ENCODE measurements at regions not wholly inside any gene's neighbourhood (a gene's known extent, or its start where the extent isn't known, plus 50 kb on each side); places are given as distances from the start of the nearest gene placed in this dataset.

DNA sequence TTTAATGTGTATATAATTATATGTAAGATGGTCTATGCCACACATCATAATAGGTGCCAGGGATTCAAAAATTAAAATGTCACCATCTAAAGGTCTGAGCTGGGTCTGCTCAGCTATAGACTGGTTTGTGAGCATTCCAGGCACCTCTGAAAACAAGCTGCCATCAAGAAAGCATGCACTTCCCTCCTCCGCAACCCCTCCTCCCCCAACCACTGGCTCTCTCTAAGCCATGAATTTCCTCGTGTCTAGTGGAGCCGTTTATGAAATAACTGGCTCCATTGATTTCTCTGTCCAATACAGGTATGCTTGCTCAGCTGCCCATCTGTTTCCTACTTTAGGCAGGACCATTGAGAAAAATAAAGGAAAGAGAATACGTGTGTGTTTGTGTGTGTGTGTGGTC lies 522.6 kb upstream of the PLXNA2 start (continued):
- TF ChIP-seq ZNF560 (tag by site-specific recombination; IDR thresholded peaks at IDR 0.05; ENCODE audit: borderline replicate concordance) (no peak), ZNF521 (tag by site-specific recombination; IDR thresholded peaks at IDR 0.05) (no peak), BCL11A (tag by site-specific recombination; IDR thresholded peaks at IDR 0.05; ENCODE audit: low read depth) (no peak)

- Histone ChIP-seq H3K27ac (ENCODE audit: extremely low read depth, low read depth, low read length) (no peak overlapping the region), H3K4me1 (ENCODE audit: control insufficient read depth, insufficient read depth, low read length) (no peaks in the 10 kb centered on the region), H3K36me3 (ENCODE audit: control insufficient read depth in 2 of 2, insufficient read depth in 1 of 2, low read length in 2 of 2) (no peaks in the 10 kb centered on the region), H3K4me3 (ENCODE audit: low read depth, low read length) (no peak overlapping the region), H3K9me3 (ENCODE audit: control insufficient read depth, insufficient read depth, low read depth, low read length) (no peaks in the 10 kb centered on the region)
- ChIA-PET POLR2A (no interaction called here), CTCF (interaction anchor here (1.2 kb wide), 1 partner anchor 440 kb away, joined by 3 read pairs; no protein-coding TSS in a partner anchor)
- TF ChIP-seq ZNF248 (tag by site-specific recombination; IDR thresholded peaks at IDR 0.05): no peak
- TF ChIP-seq, protein P1, sequence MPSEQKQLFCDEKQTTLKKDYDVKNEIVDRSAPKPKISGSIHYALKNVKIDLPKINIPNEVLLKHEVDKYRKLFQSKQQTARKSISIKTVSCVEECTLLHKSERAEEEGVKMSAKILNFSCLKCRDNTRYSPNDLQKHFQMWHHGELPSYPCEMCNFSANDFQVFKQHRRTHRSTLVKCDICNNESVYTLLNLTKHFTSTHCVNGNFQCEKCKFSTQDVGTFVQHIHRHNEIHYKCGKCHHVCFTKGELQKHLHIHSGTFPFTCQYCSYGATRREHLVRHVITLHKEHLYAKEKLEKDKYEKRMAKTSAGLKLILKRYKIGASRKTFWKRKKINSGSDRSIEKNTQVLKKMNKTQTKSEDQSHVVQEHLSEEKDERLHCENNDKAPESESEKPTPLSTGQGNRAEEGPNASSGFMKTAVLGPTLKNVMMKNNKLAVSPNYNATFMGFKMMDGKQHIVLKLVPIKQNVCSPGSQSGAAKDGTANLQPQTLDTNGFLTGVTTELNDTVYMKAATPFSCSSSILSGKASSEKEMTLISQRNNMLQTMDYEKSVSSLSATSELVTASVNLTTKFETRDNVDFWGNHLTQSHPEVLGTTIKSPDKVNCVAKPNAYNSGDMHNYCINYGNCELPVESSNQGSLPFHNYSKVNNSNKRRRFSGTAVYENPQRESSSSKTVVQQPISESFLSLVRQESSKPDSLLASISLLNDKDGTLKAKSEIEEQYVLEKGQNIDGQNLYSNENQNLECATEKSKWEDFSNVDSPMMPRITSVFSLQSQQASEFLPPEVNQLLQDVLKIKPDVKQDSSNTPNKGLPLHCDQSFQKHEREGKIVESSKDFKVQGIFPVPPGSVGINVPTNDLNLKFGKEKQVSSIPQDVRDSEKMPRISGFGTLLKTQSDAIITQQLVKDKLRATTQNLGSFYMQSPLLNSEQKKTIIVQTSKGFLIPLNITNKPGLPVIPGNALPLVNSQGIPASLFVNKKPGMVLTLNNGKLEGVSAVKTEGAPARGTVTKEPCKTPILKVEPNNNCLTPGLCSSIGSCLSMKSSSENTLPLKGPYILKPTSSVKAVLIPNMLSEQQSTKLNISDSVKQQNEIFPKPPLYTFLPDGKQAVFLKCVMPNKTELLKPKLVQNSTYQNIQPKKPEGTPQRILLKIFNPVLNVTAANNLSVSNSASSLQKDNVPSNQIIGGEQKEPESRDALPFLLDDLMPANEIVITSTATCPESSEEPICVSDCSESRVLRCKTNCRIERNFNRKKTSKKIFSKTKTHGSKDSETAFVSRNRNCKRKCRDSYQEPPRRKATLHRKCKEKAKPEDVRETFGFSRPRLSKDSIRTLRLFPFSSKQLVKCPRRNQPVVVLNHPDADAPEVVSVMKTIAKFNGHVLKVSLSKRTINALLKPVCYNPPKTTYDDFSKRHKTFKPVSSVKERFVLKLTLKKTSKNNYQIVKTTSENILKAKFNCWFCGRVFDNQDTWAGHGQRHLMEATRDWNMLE (tag by site-specific recombination; conservative IDR thresholded peaks at IDR 0.05; ENCODE audit: low read depth): no peak
- TF ChIP-seq ZNF692 (tag by site-specific recombination; IDR thresholded peaks at IDR 0.05): no peak
- TF ChIP-seq PRDM6 (tag by site-specific recombination; IDR thresholded peaks at IDR 0.05): no peak
- no peak for TF ChIP-seq ZNF132 (tag by site-specific recombination; IDR thresholded peaks at IDR 0.05; ENCODE audit: borderline replicate concordance)
- TF ChIP-seq, protein P2, sequence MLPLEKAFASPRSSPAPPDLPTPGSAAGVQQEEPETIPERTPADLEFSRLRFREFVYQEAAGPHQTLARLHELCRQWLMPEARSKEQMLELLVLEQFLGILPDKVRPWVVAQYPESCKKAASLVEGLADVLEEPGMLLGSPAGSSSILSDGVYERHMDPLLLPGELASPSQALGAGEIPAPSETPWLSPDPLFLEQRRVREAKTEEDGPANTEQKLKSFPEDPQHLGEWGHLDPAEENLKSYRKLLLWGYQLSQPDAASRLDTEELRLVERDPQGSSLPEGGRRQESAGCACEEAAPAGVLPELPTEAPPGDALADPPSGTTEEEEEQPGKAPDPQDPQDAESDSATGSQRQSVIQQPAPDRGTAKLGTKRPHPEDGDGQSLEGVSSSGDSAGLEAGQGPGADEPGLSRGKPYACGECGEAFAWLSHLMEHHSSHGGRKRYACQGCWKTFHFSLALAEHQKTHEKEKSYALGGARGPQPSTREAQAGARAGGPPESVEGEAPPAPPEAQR (tag by site-specific recombination; IDR thresholded peaks at IDR 0.05): no peak
- no peak for TF ChIP-seq RBAK (tag by site-specific recombination; IDR thresholded peaks at IDR 0.05)
- TF ChIP-seq INSM2 (tag by site-specific recombination; IDR thresholded peaks at IDR 0.05): no peak
These were observed 523.6 kb upstream of the PLXNA2 start for GRCh38 chr1:208767816-208768215.

GRCh38 chr1:208772891-208773290 lies 528.7 kb upstream of the PLXNA2 start:
- no peaks in the 10 kb centered on the region for H3K9me3 ChIP-seq (ENCODE audit: control insufficient read depth, insufficient read depth, low read depth, low read length)
- no peaks in the 10 kb centered on the region for H3K4me1 ChIP-seq (ENCODE audit: control insufficient read depth, insufficient read depth, low read length)
- ChIA-PET POLR2A (no interaction called here), CTCF (interaction anchor here (0.6 kb wide), 2 partner anchors 86 to 554 kb away, joined by 3 read pairs; no protein-coding TSS in a partner anchor)
- H3K27ac ChIP-seq (ENCODE audit: extremely low read depth, low read depth, low read length): no peak overlapping the region
- no peak overlapping the region for H3K4me3 ChIP-seq (ENCODE audit: low read depth, low read length)
- no peaks in the 10 kb centered on the region for H3K36me3 ChIP-seq (ENCODE audit: control insufficient read depth in 2 of 2, insufficient read depth in 1 of 2, low read length in 2 of 2)
- TF ChIP-seq HOXC10 (CRISPR knock-in tag; IDR thresholded peaks at IDR 0.05): no peak
- TF ChIP-seq SP7 (tag by site-specific recombination; IDR thresholded peaks at IDR 0.05): no peak
- TF ChIP-seq ZNF37A (tag by site-specific recombination; IDR thresholded peaks at IDR 0.05): no peak
- TF ChIP-seq ZNF114 (tag by site-specific recombination; IDR thresholded peaks at IDR 0.05): no peak
- TF ChIP-seq SP2 (tag by site-specific recombination; IDR thresholded peaks at IDR 0.05): no peak
- no peak for TF ChIP-seq ZNF341 (tag by site-specific recombination; IDR thresholded peaks at IDR 0.05; ENCODE audit: low read depth)
- TF ChIP-seq MYNN (tag by site-specific recombination; IDR thresholded peaks at IDR 0.05; ENCODE audit: borderline replicate concordance): no peak
- TF ChIP-seq ZNF404 (tag by site-specific recombination; IDR thresholded peaks at IDR 0.05): no peak
- TF ChIP-seq ZFP3 (tag by site-specific recombination; IDR thresholded peaks at IDR 0.05; ENCODE audit: low read depth): no peak
- no peak for TF ChIP-seq ZNF837 (tag by site-specific recombination; IDR thresholded peaks at IDR 0.05)
- no peak for TF ChIP-seq GLIS1 (tag by site-specific recombination; IDR thresholded peaks at IDR 0.05)
